ENCODE measurements at regions not wholly inside any gene's neighbourhood (a gene's known extent, or its start where the extent isn't known, plus 50 kb on each side); places are given as distances from the start of the nearest gene placed in this dataset.
A peak's percentile ranks its signal among the peaks of the same experiment; 100 is the strongest.

DNA sequence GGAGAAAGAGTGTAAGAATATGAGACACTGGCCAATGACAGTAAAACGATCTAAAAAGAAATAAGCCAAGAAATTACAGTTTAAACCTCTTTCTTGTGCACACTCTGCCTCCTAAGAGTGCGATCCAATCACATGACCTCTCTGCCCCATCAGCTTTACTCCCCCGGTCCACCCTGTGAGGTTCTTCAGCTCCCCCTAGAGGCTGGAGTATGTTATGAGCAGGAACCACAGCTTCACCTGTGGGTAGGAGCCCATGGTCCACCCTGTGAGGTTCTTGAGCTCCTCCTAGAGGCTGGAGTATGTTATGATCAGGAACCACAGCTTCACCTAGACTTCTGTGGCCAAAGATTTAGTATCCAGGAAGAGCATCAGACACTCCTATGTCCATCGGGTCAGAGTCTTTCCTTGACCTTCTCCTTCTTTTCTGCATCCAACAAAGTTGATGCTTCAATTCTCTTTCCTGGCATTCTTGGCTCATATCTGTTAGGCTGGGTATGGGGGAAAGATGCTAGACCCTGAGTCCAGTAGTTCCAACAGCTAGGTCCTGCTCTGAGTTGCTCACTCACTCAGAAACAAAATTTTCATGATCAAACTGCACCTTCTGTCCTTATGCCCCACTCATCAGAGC is 164.0 kb downstream of the MINAR1 start:
- H3K27me3 ChIP-seq (ENCODE audit: insufficient read depth, low read length) = no peaks in the 10 kb centered on the region
- H3K14ac ChIP-seq (ENCODE audit: insufficient read depth, low read length) = no peak overlapping the region
- no peak overlapping the region for H3K9ac ChIP-seq (ENCODE audit: extremely low read depth, insufficient read length, low read length)
- peak; percentile 93 for DNase-seq
- H4K8ac ChIP-seq (replicated peaks; ENCODE audit: insufficient read length, low read depth, low read length) = no peak overlapping the region
- no peak overlapping the region for H2BK5ac ChIP-seq (ENCODE audit: insufficient read length, low read length)
- no peak overlapping the region for H3K18ac ChIP-seq (ENCODE audit: insufficient read length, low read depth, low read length)
- no peak overlapping the region for H3K27ac ChIP-seq (ENCODE audit: insufficient read length, low read depth, low read length)
- no peak overlapping the region for H3K23ac ChIP-seq (ENCODE audit: insufficient read length, low read depth, low read length)
- H3K9me3 Mint-ChIP-seq = no peaks in the 10 kb centered on the region
- H2AK5ac ChIP-seq (ENCODE audit: insufficient read length, low read length) = no peak overlapping the region
- H2BK15ac ChIP-seq (ENCODE audit: low read depth, low read length) = no peak overlapping the region
- H3K23me2 ChIP-seq (ENCODE audit: insufficient read length, low read depth, low read length, poor library complexity, severe bottlenecking) = no peaks in the 10 kb centered on the region
- H3K79me2 ChIP-seq (ENCODE audit: insufficient read depth, low read length) = no peaks in the 10 kb centered on the region
- H4K20me1 ChIP-seq (ENCODE audit: control insufficient read depth, insufficient read depth, insufficient read length) = no peaks in the 10 kb centered on the region
- peak overlapping the region; percentile 75 for H2AFZ ChIP-seq (ENCODE audit: low read length)
- no peaks in the 10 kb centered on the region for H3K79me1 ChIP-seq (ENCODE audit: insufficient read depth, low read depth, low read length, poor library complexity, severe bottlenecking)
- H3K4me1 ChIP-seq (ENCODE audit: insufficient read depth, low read length) = no peaks in the 10 kb centered on the region
- no peak overlapping the region for H3K4ac ChIP-seq (ENCODE audit: low read depth, low read length)
- no peaks in the 10 kb centered on the region for H3K9me3 ChIP-seq (ENCODE audit: control insufficient read depth, low read depth, low read length)
- H3K4me1 Mint-ChIP-seq = peaks cover 2% of the 10 kb centered on the region in 2 experiments; a peak in 1 of 4 replicates
- H2BK20ac ChIP-seq (ENCODE audit: low read depth, low read length, poor library complexity, severe bottlenecking) = no peak overlapping the region
- no peak overlapping the region for H4K5ac ChIP-seq (ENCODE audit: insufficient read length, low read depth, low read length)
- H3K4me2 ChIP-seq (ENCODE audit: insufficient read depth, insufficient read length, low read length) = no peak overlapping the region
- WGBS (ENCODE audit: extremely low coverage, insufficient read length, low lambda C conversion rate) = no CpG with 5 or more reads among the region's 4 CpGs
- H3K4me3 Mint-ChIP-seq = no peak overlapping the region
- H3K27ac Mint-ChIP-seq = no peak overlapping the region
- H4K91ac ChIP-seq (ENCODE audit: insufficient read length, low read depth, low read length) = no peak overlapping the region
- H3K56ac ChIP-seq (ENCODE audit: insufficient read length, low read depth, low read length) = no peak overlapping the region
- H2BK120ac ChIP-seq (ENCODE audit: low read depth, low read length, poor library complexity, severe bottlenecking) = no peak overlapping the region
- H2BK12ac ChIP-seq (ENCODE audit: insufficient read length, low read depth, low read length) = no peak overlapping the region
- no peak overlapping the region for H3T11ph ChIP-seq (ENCODE audit: low read length)
- peaks cover 2% of the 10 kb centered on the region for H3K27me3 Mint-ChIP-seq (ENCODE audit: low read depth)
- no peaks in the 10 kb centered on the region for H3K36me3 Mint-ChIP-seq (ENCODE audit: insufficient read depth in 1 of 3, low read depth in 3 of 3)
- TF ChIP-seq, protein P1, sequence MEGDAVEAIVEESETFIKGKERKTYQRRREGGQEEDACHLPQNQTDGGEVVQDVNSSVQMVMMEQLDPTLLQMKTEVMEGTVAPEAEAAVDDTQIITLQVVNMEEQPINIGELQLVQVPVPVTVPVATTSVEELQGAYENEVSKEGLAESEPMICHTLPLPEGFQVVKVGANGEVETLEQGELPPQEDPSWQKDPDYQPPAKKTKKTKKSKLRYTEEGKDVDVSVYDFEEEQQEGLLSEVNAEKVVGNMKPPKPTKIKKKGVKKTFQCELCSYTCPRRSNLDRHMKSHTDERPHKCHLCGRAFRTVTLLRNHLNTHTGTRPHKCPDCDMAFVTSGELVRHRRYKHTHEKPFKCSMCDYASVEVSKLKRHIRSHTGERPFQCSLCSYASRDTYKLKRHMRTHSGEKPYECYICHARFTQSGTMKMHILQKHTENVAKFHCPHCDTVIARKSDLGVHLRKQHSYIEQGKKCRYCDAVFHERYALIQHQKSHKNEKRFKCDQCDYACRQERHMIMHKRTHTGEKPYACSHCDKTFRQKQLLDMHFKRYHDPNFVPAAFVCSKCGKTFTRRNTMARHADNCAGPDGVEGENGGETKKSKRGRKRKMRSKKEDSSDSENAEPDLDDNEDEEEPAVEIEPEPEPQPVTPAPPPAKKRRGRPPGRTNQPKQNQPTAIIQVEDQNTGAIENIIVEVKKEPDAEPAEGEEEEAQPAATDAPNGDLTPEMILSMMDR (conservative IDR thresholded peaks at IDR 0.05) = peak; percentile 100
